Right cardiac atrium (tissue), 5 donors: ENCODE measurements at regions not wholly inside any gene's neighbourhood (a gene's known extent, or its start where the extent isn't known, plus 50 kb on each side); places are given as distances from the start of the nearest gene placed in this dataset.

ENCODE experiments used
- ATAC-seq, 2 donors: fragments of 200-7000 bp; cut with Tn5 transposase; one replicate each; pipeline versions ENCODE4 v1.8.0 to v1.9.1; 2020; ENCODE audit warnings: moderate library complexity in 2 of 2, mild to moderate bottlenecking in 1 of 2
- DNase-seq, 3 donors: peaks; one replicate each; pipeline ENCODE4 v3.0.0-alpha.2; 2020
- H3K27ac ChIP-seq: one replicate; pipeline ENCODE4 v1.5.1; 2013; ENCODE audit warnings: mild to moderate bottlenecking, low read length, control low read depth, moderate library complexity
- H3K27me3 ChIP-seq: one replicate; pipeline ENCODE4 v1.6.1; 2013; ENCODE audit not compliant: control insufficient read depth, insufficient read depth
- H3K4me1 ChIP-seq: one replicate; pipeline ENCODE4 v1.6.1; 2013; ENCODE audit warnings: low read length; ENCODE audit not compliant: control insufficient read depth, insufficient read depth
- H3K4me3 ChIP-seq: one replicate; pipeline ENCODE4 v1.5.1; 2013; ENCODE audit warnings: low read length, control low read depth
- H3K9me3 ChIP-seq: one replicate; pipeline ENCODE4 v1.6.1; 2013; ENCODE audit warnings: low read length; ENCODE audit not compliant: control insufficient read depth
- WGBS: extraction: QIAGEN DNeasy Blood & Tissue Kit; methylation state at CpG from one replicate; pipeline ENCODE4 v1.1.7; 2013; 5-methylcytosine and 5-hydroxymethylcytosine counted together
- intact Hi-C, 4 donors: fragments of 100-400 bp; cut with DNase I; formaldehyde crosslinking; loops; one replicate each; pipeline versions ENCODE4 v1.11.0 to v1.14.0; 2022 to 2023
- donor health status: healthy with polysubstance abuse.
- donor health status: DM: no; HTN: yes; CAD: no.
- donor health status: DM: no; HTN: no; CAD: no.
- donor health status: DM: no; HTN: yes; CAD: no; lungs with severe emphysema.
- donor health status: DM: yes; HTN: yes; CAD: no.

DNA sequence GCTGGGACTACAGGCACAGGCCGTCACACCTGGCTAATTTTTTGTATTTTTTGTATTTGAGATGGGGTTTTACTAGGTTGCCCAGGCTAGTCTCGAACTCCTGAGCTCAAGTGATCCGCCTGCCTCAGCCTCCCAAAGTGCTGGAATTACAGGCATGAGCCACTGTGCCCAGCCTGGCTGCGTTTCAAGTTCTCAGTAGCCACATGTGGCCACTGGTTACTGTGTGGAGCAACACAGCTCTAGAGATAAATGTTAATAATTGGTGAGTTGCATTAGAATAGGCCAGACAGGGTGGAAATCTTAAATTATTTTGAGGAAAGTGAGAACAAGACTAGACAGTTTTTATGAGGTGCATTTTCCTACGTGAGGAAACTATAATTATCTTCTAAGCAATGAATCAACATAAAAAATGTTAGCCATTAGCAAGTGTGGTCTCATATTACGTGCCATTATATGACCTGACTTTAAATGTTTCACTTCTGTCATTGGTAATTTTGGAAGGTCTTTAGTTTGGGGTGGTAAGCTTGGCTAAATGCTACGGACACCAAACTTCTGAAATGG, 129.6 kb downstream of the PLEKHG1 start:
- intact Hi-C loops = no loop called here
- WGBS = 88% methylated on average over 7 of the region's 7 CpGs
- Histone ChIP-seq H3K27ac (no peak overlapping the region), H3K4me1 (peaks cover 2% of the 10 kb centered on the region), H3K27me3 (no peaks in the 10 kb centered on the region), H3K4me3 (no peak overlapping the region), H3K9me3 (no peaks in the 10 kb centered on the region)
- no peak for ATAC-seq
- DNase-seq = no peak

DNA sequence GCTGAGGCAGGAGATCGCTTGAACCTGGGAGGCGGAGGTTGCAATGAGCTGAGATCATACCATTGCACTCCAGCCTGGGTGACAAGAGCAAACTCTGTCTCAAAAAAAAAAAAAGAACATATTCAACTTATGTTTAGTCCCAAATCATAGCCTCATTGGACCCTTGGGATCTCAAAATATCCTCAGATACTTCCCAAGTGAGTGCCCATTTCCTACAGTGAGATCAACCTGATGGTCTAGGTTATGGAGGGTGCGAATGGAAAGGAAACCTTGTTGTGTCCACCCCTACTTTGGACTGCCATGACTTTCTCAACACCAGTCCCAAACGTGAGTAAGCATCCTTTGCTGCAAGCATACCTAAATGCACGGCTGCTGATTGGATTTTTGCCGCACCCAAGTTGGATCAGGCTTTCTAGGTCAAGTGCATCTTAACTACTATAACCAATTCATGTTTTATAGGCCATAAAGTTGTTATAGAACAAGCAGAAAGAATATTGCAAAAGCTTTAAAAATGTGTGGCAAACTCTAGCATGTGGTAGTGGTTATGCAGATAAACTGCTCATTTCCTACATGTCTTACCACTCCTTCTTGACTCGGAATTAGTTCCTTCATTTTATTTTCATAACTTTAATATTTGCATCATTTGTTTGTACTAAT, 131.2 kb downstream of the PLEKHG1 start:
- DNase-seq = no peak
- Histone ChIP-seq H3K4me1 (peaks cover 2% of the 10 kb centered on the region), H3K27me3 (no peaks in the 10 kb centered on the region), H3K9me3 (no peaks in the 10 kb centered on the region), H3K27ac (no peak overlapping the region), H3K4me3 (no peak overlapping the region)
- intact Hi-C loops = no loop called here
- no peak for ATAC-seq
- WGBS = 93% methylated on average over 7 of the region's 7 CpGs

DNA sequence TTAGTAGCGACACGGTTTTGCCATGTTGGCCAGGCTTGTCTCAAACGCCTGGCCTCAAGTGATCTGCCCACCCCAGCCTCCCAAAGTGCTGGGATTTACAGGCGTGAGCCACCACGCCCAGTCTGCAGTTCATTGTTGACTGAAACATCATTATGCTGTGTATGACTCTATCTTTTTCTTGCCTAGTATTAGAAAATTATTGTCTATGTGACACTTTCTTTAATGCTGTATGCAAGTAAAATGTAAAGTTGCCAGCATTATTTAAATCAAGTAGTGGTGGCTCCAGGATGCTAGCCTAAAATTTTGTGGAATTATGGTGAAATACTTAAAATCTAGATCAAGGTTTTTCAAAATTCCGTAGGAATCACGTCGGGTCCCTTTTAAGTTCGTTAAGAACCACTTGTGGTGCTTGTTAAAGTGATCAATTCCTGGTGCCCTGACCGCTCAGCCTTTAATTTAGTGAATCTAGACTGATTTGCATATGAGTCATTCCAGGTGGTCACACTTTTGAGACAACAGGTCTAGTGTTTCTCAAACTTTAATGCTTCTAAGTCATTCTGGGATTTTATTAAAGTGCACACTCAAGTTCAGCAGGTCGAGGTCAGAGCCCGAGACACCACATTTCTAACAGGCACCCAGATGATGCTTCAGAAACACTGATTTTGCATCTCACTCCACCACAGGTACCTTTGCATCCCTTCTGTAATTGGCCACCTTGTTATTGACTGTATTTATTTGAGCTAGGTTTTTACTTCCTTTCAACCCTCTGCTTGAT, 132.6 kb upstream of the MTHFD1L start:
- DNase-seq (no peak), ATAC-seq (no peak)
- Histone ChIP-seq H3K27me3 (no peaks in the 10 kb centered on the region), H3K9me3 (no peaks in the 10 kb centered on the region), H3K4me3 (no peak overlapping the region), H3K4me1 (peaks cover 2% of the 10 kb centered on the region), H3K27ac (no peak overlapping the region)
- intact Hi-C loops = no loop called here
- WGBS = 93% methylated on average over 12 of the region's 12 CpGs

DNA sequence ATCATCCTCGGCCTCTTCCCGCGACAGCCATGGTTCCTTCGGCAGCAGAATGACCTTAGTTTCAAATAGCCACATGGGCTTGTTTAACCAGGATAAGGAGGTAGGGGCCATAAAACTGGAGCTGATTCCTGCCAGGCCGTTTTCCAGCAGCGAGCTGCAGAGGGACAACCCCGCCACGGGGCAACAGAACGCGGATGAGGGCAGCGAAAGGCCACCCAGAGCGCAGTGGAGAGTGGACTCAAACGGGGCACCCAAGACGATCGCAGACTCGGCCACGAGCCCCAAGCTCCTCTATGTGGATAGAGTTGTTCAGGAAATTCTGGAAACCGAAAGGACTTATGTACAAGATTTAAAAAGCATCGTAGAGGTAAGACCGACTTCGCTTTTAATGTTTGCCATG, 131.8 kb upstream of the MTHFD1L start:
- no peak overlapping the region for H3K27ac ChIP-seq
- H3K9me3 ChIP-seq = no peaks in the 10 kb centered on the region
- peaks cover 2% of the 10 kb centered on the region for H3K4me1 ChIP-seq
- intact Hi-C loops = no loop called here
- DNase-seq (no peak), ATAC-seq (no peak)
- no peak overlapping the region for H3K4me3 ChIP-seq
- H3K27me3 ChIP-seq = no peaks in the 10 kb centered on the region
- 94% methylated on average over 21 of the region's 21 CpGs for WGBS

DNA sequence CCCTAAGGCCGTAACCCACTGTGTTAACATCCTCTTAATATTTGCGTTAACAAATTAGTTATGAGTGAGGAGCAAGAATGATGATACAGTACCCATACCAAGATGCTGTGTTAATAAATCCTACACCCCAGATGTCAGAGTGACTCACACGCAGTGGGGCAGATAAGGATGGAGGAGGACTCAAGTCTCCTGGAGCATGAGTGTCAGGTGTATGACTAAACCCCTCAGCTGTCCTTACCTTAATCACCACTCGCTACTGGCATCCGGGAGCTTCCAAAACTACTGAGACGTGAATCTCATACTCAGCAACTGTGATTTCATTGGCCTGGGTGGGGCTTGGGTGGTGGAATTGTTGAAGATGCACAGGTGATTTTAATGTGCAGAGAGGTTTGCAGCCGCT, 131.3 kb upstream of the MTHFD1L start:
- WGBS = 95% methylated on average over 7 of the region's 7 CpGs
- no peak overlapping the region for H3K4me3 ChIP-seq
- no peaks in the 10 kb centered on the region for H3K4me1 ChIP-seq
- DNase-seq (no peak), ATAC-seq (no peak)
- no peaks in the 10 kb centered on the region for H3K9me3 ChIP-seq
- intact Hi-C loops = no loop called here
- no peak overlapping the region for H3K27ac ChIP-seq
- no peaks in the 10 kb centered on the region for H3K27me3 ChIP-seq

DNA sequence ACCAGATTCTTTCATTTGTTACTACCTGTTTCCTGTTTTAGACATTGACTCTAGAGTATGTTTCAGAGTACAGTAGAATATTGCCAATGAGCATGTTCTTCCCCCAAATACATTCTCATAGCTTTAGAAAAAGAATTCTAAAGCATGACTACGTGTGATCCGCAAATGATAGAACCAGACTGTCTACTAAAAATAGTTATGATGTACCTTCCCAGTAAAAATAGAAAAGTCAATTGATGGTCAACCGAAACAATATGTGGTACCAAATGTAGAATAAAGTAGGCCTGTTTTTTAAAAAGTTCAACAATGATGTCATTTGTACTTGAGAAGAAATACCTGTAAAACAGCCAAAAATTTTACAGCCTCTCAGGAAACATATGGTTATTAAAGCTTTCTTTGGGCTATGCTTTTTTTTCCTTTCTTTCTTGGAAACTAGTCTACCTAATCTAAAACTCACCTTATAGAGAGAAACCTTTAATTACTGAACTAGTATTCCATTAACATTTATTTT, 130.1 kb upstream of the MTHFD1L start:
- no peaks in the 10 kb centered on the region for H3K4me1 ChIP-seq
- no peak overlapping the region for H3K4me3 ChIP-seq
- no peak for DNase-seq
- no peaks in the 10 kb centered on the region for H3K27me3 ChIP-seq
- no peak for ATAC-seq
- intact Hi-C loops = no loop called here
- 56% methylated on average over 3 of the region's 3 CpGs for WGBS
- H3K9me3 ChIP-seq = no peaks in the 10 kb centered on the region
- no peak overlapping the region for H3K27ac ChIP-seq

DNA sequence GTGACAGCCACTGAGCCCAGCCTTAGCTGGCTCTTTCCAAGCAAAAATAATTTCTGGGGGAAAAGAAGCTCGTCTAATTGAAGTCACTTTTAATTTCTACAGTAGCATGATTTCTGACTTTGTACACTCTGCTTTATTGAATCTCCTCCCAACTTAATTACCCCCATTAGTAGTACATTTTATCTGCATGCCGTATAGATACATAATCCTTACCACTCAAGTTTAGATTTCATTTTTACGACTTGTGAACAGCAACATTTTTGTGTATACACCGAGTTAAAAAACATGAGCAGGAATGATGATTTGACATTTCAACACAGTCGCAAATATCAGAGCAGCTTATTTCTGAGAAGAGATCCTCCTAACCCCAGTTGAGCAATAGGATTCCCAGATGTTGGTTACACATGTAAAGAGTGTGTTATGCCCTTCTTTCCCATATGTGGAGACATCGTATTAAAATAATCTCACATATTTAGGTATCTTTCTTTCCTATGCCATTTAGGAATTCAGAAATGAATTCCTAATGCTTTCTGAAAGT, 127.3 kb upstream of the MTHFD1L start:
- Histone ChIP-seq H3K27me3 (no peaks in the 10 kb centered on the region), H3K27ac (no peak overlapping the region), H3K4me1 (no peaks in the 10 kb centered on the region), H3K9me3 (no peaks in the 10 kb centered on the region), H3K4me3 (no peak overlapping the region)
- ATAC-seq (no peak), DNase-seq (no peak)
- 84% methylated on average over 6 of the region's 6 CpGs for WGBS
- intact Hi-C loops = no loop called here

DNA sequence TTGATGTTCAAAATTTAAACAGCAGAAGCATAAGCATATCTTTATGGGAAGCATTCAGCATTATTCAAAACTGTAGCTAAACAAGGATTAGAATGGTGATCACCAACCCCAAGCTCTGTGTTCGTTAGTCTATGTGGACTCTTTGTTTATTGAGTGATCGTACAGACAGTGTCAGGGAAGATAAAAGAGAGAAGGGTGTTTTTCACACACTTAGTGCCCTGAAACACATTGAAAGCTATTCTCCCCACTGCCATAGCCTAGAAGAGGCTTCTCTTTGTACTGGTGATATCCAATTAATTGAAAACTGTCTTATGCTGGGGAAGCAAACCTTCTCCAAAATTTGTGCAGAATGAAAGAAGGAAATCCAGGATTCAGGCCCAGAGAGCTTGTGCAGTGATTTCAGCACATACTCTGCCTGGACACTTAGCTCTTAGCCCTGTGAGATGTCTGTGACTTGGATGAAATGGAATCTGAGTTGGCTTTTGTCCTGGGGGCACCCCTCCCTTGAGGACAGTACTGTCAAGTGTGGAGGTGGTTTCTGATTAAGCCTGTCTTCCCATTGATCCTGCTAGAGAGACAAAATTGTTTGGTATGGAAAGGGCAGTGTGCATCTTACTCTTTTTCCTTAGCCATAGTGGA, 125.7 kb upstream of the MTHFD1L start:
- no peaks in the 10 kb centered on the region for H3K27me3 ChIP-seq
- no peak overlapping the region for H3K4me3 ChIP-seq
- intact Hi-C loops = loop anchor here in 1 of 4 donors (10.0 kb wide), 1 partner anchor 325 kb away; no protein-coding TSS in a partner anchor
- no peaks in the 10 kb centered on the region for H3K4me1 ChIP-seq
- H3K9me3 ChIP-seq = no peaks in the 10 kb centered on the region
- DNase-seq (no peak), ATAC-seq (no peak)
- WGBS = 71% methylated on average over 2 of the region's 2 CpGs
- no peak overlapping the region for H3K27ac ChIP-seq

DNA sequence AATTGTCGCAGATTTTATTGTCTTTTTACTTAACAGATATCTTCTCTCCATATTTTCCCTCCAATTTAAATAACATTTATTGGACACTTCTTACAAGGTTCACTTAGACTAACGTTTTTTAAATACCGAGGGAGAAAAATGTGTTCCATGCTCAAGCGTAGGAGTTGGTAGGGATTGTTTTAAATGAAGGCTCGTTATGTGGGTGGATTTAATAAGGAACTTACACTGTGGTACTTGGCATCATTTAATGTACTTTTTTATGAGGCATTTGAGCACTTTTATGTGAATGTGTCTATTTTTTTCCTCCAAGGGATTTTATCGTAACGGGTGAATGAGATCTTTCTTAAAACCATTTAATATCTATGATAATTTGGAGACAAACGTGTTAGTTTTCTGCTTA, 125.0 kb upstream of the MTHFD1L start:
- Histone ChIP-seq H3K9me3 (no peaks in the 10 kb centered on the region), H3K27ac (no peak overlapping the region), H3K4me3 (no peak overlapping the region), H3K27me3 (no peaks in the 10 kb centered on the region), H3K4me1 (no peaks in the 10 kb centered on the region)
- intact Hi-C loops = loop anchor here in 1 of 4 donors (10.0 kb wide), 1 partner anchor 326 kb away; no protein-coding TSS in a partner anchor
- DNase-seq (no peak), ATAC-seq (no peak)
- 75% methylated on average over 8 of the region's 8 CpGs for WGBS

DNA sequence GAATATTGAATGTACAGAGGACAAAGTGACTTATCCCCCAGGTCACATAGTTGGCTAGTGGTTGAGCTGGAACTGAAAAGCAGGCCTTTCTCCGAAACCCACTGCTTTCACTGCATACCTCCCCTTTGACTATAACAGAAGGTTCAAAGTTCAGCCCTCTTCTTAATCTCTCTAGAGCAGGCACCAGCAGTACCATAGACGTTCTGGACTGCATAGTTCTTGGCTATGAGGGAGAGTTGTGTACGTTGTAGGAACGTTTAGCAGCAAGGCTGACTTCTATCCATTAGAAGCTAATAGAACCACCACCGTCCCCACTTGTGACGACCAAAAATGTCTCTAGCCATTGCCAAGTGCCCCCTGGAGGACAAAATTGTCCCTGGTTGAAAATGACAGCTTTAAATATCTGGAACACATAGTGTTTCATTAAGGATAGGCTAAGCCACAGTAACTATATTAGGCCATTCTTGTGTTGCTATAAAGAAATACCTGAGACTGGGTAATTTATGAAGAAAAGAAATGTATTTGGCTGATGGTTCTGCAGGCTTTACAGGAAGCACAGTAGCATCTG, 123.8 kb upstream of the MTHFD1L start:
- H3K4me3 ChIP-seq = no peak overlapping the region
- H3K27me3 ChIP-seq = no peaks in the 10 kb centered on the region
- no peaks in the 10 kb centered on the region for H3K4me1 ChIP-seq
- 50% methylated on average over 6 of the region's 6 CpGs for WGBS
- no peak overlapping the region for H3K27ac ChIP-seq
- H3K9me3 ChIP-seq = no peaks in the 10 kb centered on the region
- intact Hi-C loops = loop anchor here in 1 of 4 donors (10.0 kb wide), 1 partner anchor 327 kb away; no protein-coding TSS in a partner anchor
- DNase-seq (peak in 1 of 3 donors; percentile 19), ATAC-seq (peak in 1 of 2 donors; percentile 44)
